ENCODE measurements at regions not wholly inside any gene's neighbourhood (a gene's known extent, or its start where the extent isn't known, plus 50 kb on each side); places are given as distances from the start of the nearest gene placed in this dataset.
"Not testable (repeated sequence)": the region's sequence is repeated elsewhere in the genome, so short reads cannot be mapped to it uniquely, and the experiment has no call there.

DNA sequence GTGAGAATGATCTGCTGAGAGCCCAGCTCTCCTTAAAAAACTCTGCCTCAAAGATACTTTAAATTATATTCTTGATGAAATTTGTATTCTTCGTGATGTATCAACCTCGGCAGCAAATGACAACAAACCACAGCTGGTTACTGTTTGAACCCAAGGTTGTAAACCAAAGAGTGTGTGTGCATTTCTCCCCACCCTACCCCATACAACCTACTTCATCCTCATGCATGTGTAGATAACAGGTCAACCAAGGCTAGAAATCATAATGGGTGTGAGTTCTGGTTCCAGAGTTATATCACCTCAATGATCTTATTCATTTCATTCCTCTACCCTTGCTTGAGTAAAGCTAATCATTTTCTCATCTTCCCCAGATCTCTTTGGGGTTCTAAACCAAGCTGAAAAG lies 58.8 kb upstream of the DPP6 start:
- DNase-seq (ENCODE audit: low read depth) = not testable (repeated sequence)

DNA sequence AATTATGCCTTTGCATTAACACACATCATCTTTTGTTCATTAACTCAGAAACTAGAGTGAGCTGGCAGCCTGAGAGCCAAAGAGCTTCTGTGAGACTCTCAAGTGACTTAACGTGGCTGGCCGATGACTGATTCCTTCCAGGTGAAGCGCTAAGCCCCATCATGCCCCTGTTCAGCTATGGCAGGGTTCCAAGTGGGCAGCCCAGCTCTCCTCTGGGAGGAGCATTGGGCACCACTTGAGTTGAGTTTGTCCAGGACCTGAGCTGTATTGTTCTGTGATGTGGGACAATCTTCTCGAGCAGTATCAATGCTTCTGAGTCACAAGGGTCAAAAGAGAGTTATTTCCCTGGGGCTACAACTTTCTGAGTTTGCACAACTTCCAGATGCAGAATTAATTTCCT lies 53.3 kb upstream of the DPP6 start:
- not testable (repeated sequence) for DNase-seq (ENCODE audit: low read depth)
